ENCODE measurements at regions not wholly inside any gene's neighbourhood (a gene's known extent, or its start where the extent isn't known, plus 50 kb on each side); places are given as distances from the start of the nearest gene placed in this dataset.

- no peak overlapping the region for H2AFZ ChIP-seq (ENCODE audit: low read depth, low read length, poor library complexity, severe bottlenecking)
- H3K27me3 ChIP-seq (ENCODE audit: insufficient read depth, low read length) = peaks cover 2% of the 10 kb centered on the region; the same call in 1 of the 2 replicates
- intact Hi-C loops (cut with micrococcal nuclease) = no loop called here
- no peak overlapping the region for H3K9ac ChIP-seq (ENCODE audit: low read length)
- H3K4me2 ChIP-seq (ENCODE audit: low read length) = no peak overlapping the region
- ChIA-PET RAD21 (ENCODE audit: low non-redundant PET in 1 of 2, low total read pairs in 2 of 2, uncharacterized antibody in 2 of 2, unreplicated experiment in 2 of 2) (no interaction called here), POLR2A (no interaction called here), CTCF (no interaction called here)
- no peak overlapping the region for H3K4me3 ChIP-seq (replicated peaks in 1 of 2; ENCODE audit: low read depth in 1 of 2, low read length in 2 of 2)
- BruUV-seq (replicated peaks) = no TSS peak
- H3K9me3 ChIP-seq (ENCODE audit: control insufficient read depth in 1 of 2, insufficient read depth in 1 of 2, low read depth in 1 of 2, low read length in 2 of 2) = no peaks in the 10 kb centered on the region
- ATAC-seq = no peak
- TF ChIP-seq ATF3 (IDR thresholded peaks at IDR 0.05) (no peak), TCF7L2 (IDR thresholded peaks at IDR 0.05; ENCODE audit: borderline replicate concordance, extremely low read depth, insufficient read depth, insufficient read length) (no peak), ELF1 (IDR thresholded peaks at IDR 0.05; ENCODE audit: borderline replicate concordance, low read depth) (no peak), MAX (IDR thresholded peaks at IDR 0.05) (no peak), ZNF274 (IDR thresholded peaks at IDR 0.05; ENCODE audit: low read depth, low read length) (no peak)
- H4K20me1 ChIP-seq (ENCODE audit: insufficient read depth) = no peaks in the 10 kb centered on the region
- no peak for DNase-seq (ENCODE audit: low read depth, low spot score)
- no peak overlapping the region for H3K27ac ChIP-seq (ENCODE audit: low read depth, low read length)
- peaks cover 4 to 6% of the 10 kb centered on the region in 2 experiments for H3K4me1 ChIP-seq (ENCODE audit: control insufficient read depth in 1 of 2, insufficient read depth in 2 of 2, low read length in 2 of 2)
- no peaks in the 10 kb centered on the region for H3K9me2 ChIP-seq (ENCODE audit: insufficient read depth)
- no peaks in the 10 kb centered on the region for H3K79me2 ChIP-seq (ENCODE audit: insufficient read depth, low read length)
- H3K36me3 ChIP-seq (ENCODE audit: control insufficient read depth in 1 of 2, insufficient read depth in 2 of 2, low read length in 2 of 2) = no peaks in the 10 kb centered on the region
Measured at GRCh38 chr10:70978816-70979480, 90.6 kb upstream of the PCBD1 start.

GRCh38 chr10:70980687-70981086, 92.3 kb upstream of the PCBD1 start:
- intact Hi-C loops (cut with micrococcal nuclease) = no loop called here
- no peaks in the 10 kb centered on the region for H3K4me1 ChIP-seq (ENCODE audit: control insufficient read depth in 1 of 2, insufficient read depth in 2 of 2, low read length in 2 of 2)
- H3K36me3 ChIP-seq (ENCODE audit: control insufficient read depth in 1 of 2, insufficient read depth in 2 of 2, low read length in 2 of 2) = no peaks in the 10 kb centered on the region
- ChIA-PET POLR2A (no interaction called here), CTCF (no interaction called here), RAD21 (ENCODE audit: low non-redundant PET in 1 of 2, low total read pairs in 2 of 2, uncharacterized antibody in 2 of 2, unreplicated experiment in 2 of 2) (no interaction called here)
- DNase-seq (ENCODE audit: low read depth, low spot score) (no peak), ATAC-seq (no peak)
- H3K9me2 ChIP-seq (ENCODE audit: insufficient read depth) = no peaks in the 10 kb centered on the region
- no peak overlapping the region for H3K4me3 ChIP-seq (replicated peaks in 1 of 2; ENCODE audit: low read depth in 1 of 2, low read length in 2 of 2)
- H4K20me1 ChIP-seq (ENCODE audit: insufficient read depth) = no peaks in the 10 kb centered on the region
- H3K79me2 ChIP-seq (ENCODE audit: insufficient read depth, low read length) = no peaks in the 10 kb centered on the region
- no peak overlapping the region for H3K4me2 ChIP-seq (ENCODE audit: low read length)
- H3K9me3 ChIP-seq (ENCODE audit: control insufficient read depth in 1 of 2, insufficient read depth in 1 of 2, low read depth in 1 of 2, low read length in 2 of 2) = no peaks in the 10 kb centered on the region
- no TSS peak for BruUV-seq (replicated peaks)
- H3K27ac ChIP-seq (ENCODE audit: low read depth, low read length) = no peak overlapping the region
- no peak overlapping the region for H3K9ac ChIP-seq (ENCODE audit: low read length)
- H2AFZ ChIP-seq (ENCODE audit: low read depth, low read length, poor library complexity, severe bottlenecking) = no peak overlapping the region
- no peaks in the 10 kb centered on the region; the same call in 1 of the 2 replicates for H3K27me3 ChIP-seq (ENCODE audit: insufficient read depth, low read length)
- TF ChIP-seq ATF3 (IDR thresholded peaks at IDR 0.05) = no peak
- no peak for TF ChIP-seq MAX (IDR thresholded peaks at IDR 0.05)
- no peak for TF ChIP-seq REST (IDR thresholded peaks at IDR 0.05; ENCODE audit: low read depth)
- TF ChIP-seq ZBTB33 (IDR thresholded peaks at IDR 0.05; ENCODE audit: extremely low read depth, insufficient replicate concordance, low read length) = no peak
- no peak for TF ChIP-seq EZH2phosphoT487 (IDR thresholded peaks at IDR 0.05; ENCODE audit: borderline replicate concordance)
- TF ChIP-seq JUND (IDR thresholded peaks at IDR 0.05) = no peak
- TF ChIP-seq SP1 (IDR thresholded peaks at IDR 0.05; ENCODE audit: low read depth) = no peak
- TF ChIP-seq CBX3 (IDR thresholded peaks at IDR 0.05; ENCODE audit: low read depth) = no peak
- TF ChIP-seq YY1 (IDR thresholded peaks at IDR 0.05; ENCODE audit: extremely low read depth, insufficient replicate concordance, low read depth, low read length) = no peak
- TF ChIP-seq CEBPB (IDR thresholded peaks at IDR 0.05; ENCODE audit: low read depth) = no peak

All from HCT116 (cell line).